Neural progenitor cell (in vitro differentiated cells): ENCODE measurements at regions not wholly inside any gene's neighbourhood (a gene's known extent, or its start where the extent isn't known, plus 50 kb on each side); places are given as distances from the start of the nearest gene placed in this dataset.

Experiments used
- DNase-seq: peaks from one replicate; pipeline ENCODE4 v3.0.0-alpha.2; 2016; ENCODE audit warnings: low spot score
- H2AFZ ChIP-seq: fragments of 200-600 bp; sonication (generic); replicated peaks from 2 replicates; pipeline ENCODE4 v1.6.1; 2016; ENCODE audit warnings: antibody characterized with exemption
- H3F3A ChIP-seq: fragments of 200-600 bp; sonication (generic); 2 replicates; pipeline ENCODE4 v1.6.1; 2016; ENCODE audit warnings: antibody characterized with exemption, low read depth
- H3K27ac ChIP-seq: fragments of 200-600 bp; sonication (generic); 2 replicates; pipeline ENCODE4 v1.5.1; 2016; ENCODE audit warnings: mild to moderate bottlenecking
- H3K27me3 ChIP-seq: fragments of 200-600 bp; sonication (generic); 2 replicates; pipeline ENCODE4 v1.6.1; 2016; ENCODE audit warnings: mild to moderate bottlenecking, moderate library complexity
- H3K36me3 ChIP-seq: fragments of 200-600 bp; sonication (generic); 2 replicates; pipeline ENCODE4 v1.5.1; 2016
- H3K4me1 ChIP-seq: fragments of 200-600 bp; sonication (generic); 2 replicates; pipeline ENCODE4 v1.6.1; 2016; ENCODE audit warnings: mixed run types
- H3K4me2 ChIP-seq: fragments of 200-600 bp; sonication (generic); 2 replicates; pipeline ENCODE4 v1.6.1; 2016
- H3K4me3 ChIP-seq: fragments of 200-600 bp; sonication (generic); 2 replicates; pipeline ENCODE4 v1.5.1; 2016
- H3K79me2 ChIP-seq: fragments of 200-600 bp; sonication (generic); 2 replicates; pipeline ENCODE4 v1.6.1; 2016; ENCODE audit warnings: low read depth
- H3K9ac ChIP-seq: fragments of 200-600 bp; sonication (generic); 2 replicates; pipeline ENCODE4 v1.6.1; 2016
- H3K9me3 ChIP-seq: fragments of 200-600 bp; sonication (generic); 2 replicates; pipeline ENCODE4 v1.5.1; 2016; ENCODE audit warnings: low read depth
- H4K20me1 ChIP-seq: fragments of 200-600 bp; sonication (generic); 2 replicates; pipeline ENCODE4 v1.6.1; 2016; ENCODE audit warnings: low read depth
- H3K27ac Mint-ChIP-seq: 3 replicates; pipeline ENCODE4 v1.8.0; 2021; ENCODE audit warnings: mixed read lengths
- H3K27me3 Mint-ChIP-seq: 2 replicates; pipeline ENCODE4 v1.8.0; 2022; ENCODE audit warnings: low read depth, mild to moderate bottlenecking, inconsistent platforms, moderate library complexity, mixed read lengths; ENCODE audit not compliant: insufficient read depth
- H3K36me3 Mint-ChIP-seq: 3 replicates; pipeline ENCODE4 v1.8.0; 2021; ENCODE audit warnings: mixed read lengths
- H3K4me1 Mint-ChIP-seq: 3 replicates; pipeline ENCODE4 v1.8.0; 2021; ENCODE audit warnings: mixed read lengths
- H3K4me3 Mint-ChIP-seq: 3 replicates; pipeline ENCODE4 v1.8.0; 2021; ENCODE audit warnings: mild to moderate bottlenecking, moderate library complexity, mixed read lengths
- H3K9me3 Mint-ChIP-seq: 3 replicates; pipeline ENCODE4 v1.8.0; 2020; ENCODE audit warnings: mixed read lengths
- CTCF ChIP-seq: fragments of 200-600 bp; sonication (generic); IDR thresholded peaks from 2 replicates; pipeline ENCODE4 v1.5.1; 2017; ENCODE audit warnings: antibody characterized with exemption, mild to moderate bottlenecking
- EZH2 ChIP-seq: fragments of 200-600 bp; sonication (generic); IDR thresholded peaks from 2 replicates; pipeline ENCODE4 v1.6.1; 2017; ENCODE audit warnings: antibody characterized with exemption, mild to moderate bottlenecking, moderate library complexity
- EZH2phosphoT487 ChIP-seq: fragments of 200-600 bp; sonication (generic); IDR thresholded peaks from 2 replicates; pipeline ENCODE4 v1.6.1; 2017; ENCODE audit warnings: antibody characterized with exemption

- Histone ChIP-seq H3K9ac (no peak overlapping the region), H2AFZ (no peak overlapping the region), H3K4me2 (no peak overlapping the region), H3K9me3 (no peaks in the 10 kb centered on the region), H4K20me1 (no peaks in the 10 kb centered on the region), H3K4me1 (no peaks in the 10 kb centered on the region), H3K27ac (no peak overlapping the region), H3K79me2 (no peaks in the 10 kb centered on the region), H3K4me3 (no peak overlapping the region), H3F3A (no peaks in the 10 kb centered on the region), H3K36me3 (no peaks in the 10 kb centered on the region), H3K27me3 (no peaks in the 10 kb centered on the region)
- Mint-ChIP-seq H3K36me3 (no peaks in the 10 kb centered on the region), H3K4me3 (no peak overlapping the region), H3K4me1 (no peaks in the 10 kb centered on the region), H3K27me3 (peaks cover 4% of the 10 kb centered on the region), H3K27ac (no peak overlapping the region), H3K9me3 (no peaks in the 10 kb centered on the region)
- no peak for TF ChIP-seq EZH2phosphoT487
- TF ChIP-seq CTCF: no peak
- no peak for DNase-seq
Observed at GRCh38 chr17:52930581-52930980, 772.1 kb upstream of the CA10 start.

GRCh38 chr17:52930145-52930544, 771.6 kb upstream of the CA10 start:
- Mint-ChIP-seq H3K27ac (no peak overlapping the region), H3K4me3 (no peak overlapping the region), H3K9me3 (no peaks in the 10 kb centered on the region), H3K4me1 (no peaks in the 10 kb centered on the region), H3K36me3 (no peaks in the 10 kb centered on the region), H3K27me3 (peaks cover 4% of the 10 kb centered on the region)
- no peak for TF ChIP-seq EZH2phosphoT487
- TF ChIP-seq EZH2: no peak
- no peak for TF ChIP-seq CTCF
- Histone ChIP-seq H2AFZ (no peak overlapping the region), H3K36me3 (no peaks in the 10 kb centered on the region), H3K79me2 (no peaks in the 10 kb centered on the region), H3K4me1 (no peaks in the 10 kb centered on the region), H3K27me3 (no peaks in the 10 kb centered on the region), H3K4me3 (no peak overlapping the region), H3K27ac (no peak overlapping the region), H4K20me1 (no peaks in the 10 kb centered on the region), H3K4me2 (no peak overlapping the region), H3K9ac (no peak overlapping the region), H3F3A (no peaks in the 10 kb centered on the region), H3K9me3 (no peaks in the 10 kb centered on the region)
- DNase-seq: no peak

GRCh38 chr17:52923658-52924057, 765.1 kb upstream of the CA10 start:
- H3K9me3 Mint-ChIP-seq: peaks cover 3% of the 10 kb centered on the region
- no peaks in the 10 kb centered on the region for H3K36me3 Mint-ChIP-seq
- DNase-seq: no peak
- no peaks in the 10 kb centered on the region for H3K4me1 Mint-ChIP-seq
- TF ChIP-seq EZH2phosphoT487 (no peak), EZH2 (no peak), CTCF (no peak)
- H3K36me3 ChIP-seq: no peaks in the 10 kb centered on the region
- H3K4me1 ChIP-seq: no peaks in the 10 kb centered on the region
- H3K79me2 ChIP-seq: no peaks in the 10 kb centered on the region
- no peaks in the 10 kb centered on the region for H3K27me3 ChIP-seq
- H3K9me3 ChIP-seq: no peaks in the 10 kb centered on the region
- no peaks in the 10 kb centered on the region for H3F3A ChIP-seq
- H3K27ac ChIP-seq: no peak overlapping the region
- H2AFZ ChIP-seq: no peak overlapping the region
- H3K4me2 ChIP-seq: no peak overlapping the region
- H4K20me1 ChIP-seq: no peaks in the 10 kb centered on the region
- no peak overlapping the region for H3K4me3 Mint-ChIP-seq
- H3K4me3 ChIP-seq: no peak overlapping the region
- H3K27ac Mint-ChIP-seq: no peak overlapping the region
- no peak overlapping the region for H3K9ac ChIP-seq
- H3K27me3 Mint-ChIP-seq: peaks cover 4% of the 10 kb centered on the region

GRCh38 chr17:52899235-52899634, 740.7 kb upstream of the CA10 start:
- Mint-ChIP-seq H3K27ac (no peak overlapping the region), H3K36me3 (no peaks in the 10 kb centered on the region), H3K4me3 (no peak overlapping the region), H3K27me3 (no peaks in the 10 kb centered on the region), H3K4me1 (no peaks in the 10 kb centered on the region), H3K9me3 (no peaks in the 10 kb centered on the region)
- no peak overlapping the region for H2AFZ ChIP-seq
- no peak overlapping the region for H3K4me2 ChIP-seq
- H4K20me1 ChIP-seq: no peaks in the 10 kb centered on the region
- no peak for DNase-seq
- no peaks in the 10 kb centered on the region for H3F3A ChIP-seq
- H3K36me3 ChIP-seq: no peaks in the 10 kb centered on the region
- H3K27ac ChIP-seq: no peak overlapping the region
- H3K27me3 ChIP-seq: no peaks in the 10 kb centered on the region
- H3K9me3 ChIP-seq: no peaks in the 10 kb centered on the region
- no peak overlapping the region for H3K4me3 ChIP-seq
- H3K9ac ChIP-seq: no peak overlapping the region
- H3K4me1 ChIP-seq: no peaks in the 10 kb centered on the region
- no peaks in the 10 kb centered on the region for H3K79me2 ChIP-seq
- no peak for TF ChIP-seq EZH2
- no peak for TF ChIP-seq EZH2phosphoT487
- TF ChIP-seq CTCF: no peak
